Left ventricle myocardium inferior (tissue), 1 donor: ENCODE measurements at regions not wholly inside any gene's neighbourhood (a gene's known extent, or its start where the extent isn't known, plus 50 kb on each side); places are given as distances from the start of the nearest gene placed in this dataset.

ENCODE experiments used
- DNase-seq: peaks from one replicate; pipeline ENCODE4 v3.0.0-alpha.2; 2020
- H3K27ac ChIP-seq: fragments of 200-600 bp; replicated peaks from 2 replicates; pipeline ENCODE4 v1.8.0; 2021
- H3K27me3 ChIP-seq: fragments of 200-600 bp; 2 replicates; pipeline ENCODE4 v1.8.0; 2021; ENCODE audit warnings: low read depth
- H3K36me3 ChIP-seq: fragments of 200-600 bp; 2 replicates; pipeline ENCODE4 v1.8.0; 2021
- H3K4me1 ChIP-seq: fragments of 200-600 bp; 2 replicates; pipeline ENCODE4 v1.8.0; 2021
- H3K4me3 ChIP-seq: fragments of 200-600 bp; 2 replicates; pipeline ENCODE4 v1.8.0; 2021; ENCODE audit warnings: mild to moderate bottlenecking, moderate library complexity
- H3K9me3 ChIP-seq: fragments of 200-600 bp; replicated peaks from 2 replicates; pipeline ENCODE4 v1.8.0; 2021
- intact Hi-C: fragments of 100-400 bp; cut with micrococcal nuclease; formaldehyde crosslinking; loops from one replicate; pipeline ENCODE4 v1.11.0; 2022
- TF ChIP-seq, protein P1 (sequence below): fragments of 200-600 bp; IDR thresholded peaks from 2 replicates; pipeline ENCODE4 v1.8.0; 2021; ENCODE audit warnings: antibody characterized with exemption, mild to moderate bottlenecking, borderline replicate concordance
- donor health status: DM: no; HTN: yes; CAD: no; lungs with severe emphysema.

DNA sequence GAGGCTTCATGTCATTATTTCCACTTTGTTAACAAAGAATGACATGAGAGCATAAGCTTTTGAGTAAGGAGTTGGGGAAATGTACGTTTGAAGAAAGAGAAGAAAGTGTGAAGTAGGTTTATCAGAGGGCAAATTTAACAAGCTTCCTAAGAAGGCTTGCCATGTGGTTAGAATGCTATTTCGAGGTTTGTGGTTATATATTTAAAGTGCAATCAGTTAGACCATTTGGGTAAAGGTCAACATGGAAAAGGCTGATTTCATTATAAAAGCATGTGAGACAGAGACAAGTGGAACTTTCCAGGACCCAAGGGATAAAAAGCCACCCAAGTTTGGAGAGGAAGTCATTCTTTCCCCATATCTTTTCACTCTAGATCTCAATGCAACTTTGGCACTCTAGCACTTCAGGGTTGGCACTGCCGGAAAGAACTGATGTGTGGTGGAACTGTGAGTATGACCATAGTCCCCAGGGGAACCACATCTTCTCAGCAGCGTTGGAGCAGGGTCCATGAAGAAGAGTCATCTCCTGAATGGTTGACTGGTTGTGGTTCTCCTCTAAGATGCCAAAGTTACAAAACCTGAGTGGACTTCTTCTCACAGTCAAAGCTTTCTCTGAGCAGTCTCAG is 529.9 kb downstream of the MID1IP1 start:
- TF ChIP-seq, protein P1, sequence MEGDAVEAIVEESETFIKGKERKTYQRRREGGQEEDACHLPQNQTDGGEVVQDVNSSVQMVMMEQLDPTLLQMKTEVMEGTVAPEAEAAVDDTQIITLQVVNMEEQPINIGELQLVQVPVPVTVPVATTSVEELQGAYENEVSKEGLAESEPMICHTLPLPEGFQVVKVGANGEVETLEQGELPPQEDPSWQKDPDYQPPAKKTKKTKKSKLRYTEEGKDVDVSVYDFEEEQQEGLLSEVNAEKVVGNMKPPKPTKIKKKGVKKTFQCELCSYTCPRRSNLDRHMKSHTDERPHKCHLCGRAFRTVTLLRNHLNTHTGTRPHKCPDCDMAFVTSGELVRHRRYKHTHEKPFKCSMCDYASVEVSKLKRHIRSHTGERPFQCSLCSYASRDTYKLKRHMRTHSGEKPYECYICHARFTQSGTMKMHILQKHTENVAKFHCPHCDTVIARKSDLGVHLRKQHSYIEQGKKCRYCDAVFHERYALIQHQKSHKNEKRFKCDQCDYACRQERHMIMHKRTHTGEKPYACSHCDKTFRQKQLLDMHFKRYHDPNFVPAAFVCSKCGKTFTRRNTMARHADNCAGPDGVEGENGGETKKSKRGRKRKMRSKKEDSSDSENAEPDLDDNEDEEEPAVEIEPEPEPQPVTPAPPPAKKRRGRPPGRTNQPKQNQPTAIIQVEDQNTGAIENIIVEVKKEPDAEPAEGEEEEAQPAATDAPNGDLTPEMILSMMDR = no peak
- peaks cover 3% of the 10 kb centered on the region for H3K4me1 ChIP-seq
- intact Hi-C loops = no loop called here
- no peaks in the 10 kb centered on the region for H3K36me3 ChIP-seq
- H3K27ac ChIP-seq = no peak overlapping the region
- no peak overlapping the region for H3K4me3 ChIP-seq
- H3K27me3 ChIP-seq = no peaks in the 10 kb centered on the region
- no peak for DNase-seq
- H3K9me3 ChIP-seq = no peaks in the 10 kb centered on the region

DNA sequence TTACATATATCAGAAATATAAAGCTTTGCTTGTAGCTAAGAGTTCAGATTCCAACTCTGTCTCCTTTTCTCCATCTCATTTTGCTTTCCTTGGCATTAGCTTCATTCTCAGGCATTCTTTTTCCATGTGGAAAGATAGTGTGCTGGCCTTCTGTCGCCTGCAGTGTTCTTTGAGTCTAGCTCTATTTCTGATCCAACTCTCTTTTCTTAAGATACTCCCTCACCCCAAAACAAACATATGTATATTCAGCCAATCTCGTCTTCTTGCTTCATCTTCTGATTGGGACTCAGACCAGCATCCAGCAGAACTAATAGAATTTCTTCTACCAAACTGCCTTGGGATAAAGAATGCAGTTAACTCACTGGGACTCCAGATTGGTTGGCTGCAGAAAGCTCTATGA is 532.2 kb downstream of the MID1IP1 start:
- Histone ChIP-seq H3K36me3 (no peaks in the 10 kb centered on the region), H3K27me3 (no peaks in the 10 kb centered on the region), H3K4me1 (peaks cover 22% of the 10 kb centered on the region), H3K4me3 (no peak overlapping the region), H3K9me3 (no peaks in the 10 kb centered on the region), H3K27ac (peak overlapping the region; percentile 27)
- intact Hi-C loops = no loop called here
- no peak for DNase-seq
- TF ChIP-seq, protein P1 = no peak

DNA sequence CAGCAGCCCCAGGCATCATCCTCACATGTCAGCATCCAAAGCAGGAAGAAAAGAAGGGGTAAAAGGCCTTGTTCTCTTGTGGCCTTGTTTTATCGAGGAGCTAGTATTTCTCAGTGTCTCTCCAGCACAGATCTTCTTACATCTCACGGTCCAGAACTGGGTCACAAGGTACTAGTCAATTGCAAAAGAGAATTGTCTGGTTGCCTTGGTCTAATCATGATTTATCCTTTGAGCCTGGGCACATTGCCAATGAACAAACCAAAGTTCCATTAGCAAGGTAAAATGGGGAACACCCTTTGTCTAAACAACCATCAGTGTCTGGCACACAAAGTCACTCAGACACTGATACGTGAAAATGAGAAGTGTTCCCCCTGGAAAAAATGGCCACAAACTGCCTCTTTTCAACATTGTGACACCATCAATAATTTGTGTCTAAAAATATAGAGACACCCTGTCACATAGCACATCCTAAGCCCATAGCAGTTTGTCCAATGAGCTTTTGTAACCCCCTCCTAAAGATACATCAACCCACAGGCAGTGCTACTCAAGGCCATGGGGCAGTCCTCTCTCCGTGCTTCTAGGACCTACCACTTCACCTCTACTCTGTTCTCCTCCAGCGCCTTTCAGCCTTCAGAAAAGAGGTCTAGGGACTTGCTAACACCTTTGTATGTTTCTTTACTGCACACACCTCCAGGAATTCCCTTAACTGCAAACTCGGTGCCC is 534.4 kb downstream of the MID1IP1 start:
- H3K4me1 ChIP-seq = peaks cover 22% of the 10 kb centered on the region
- H3K27me3 ChIP-seq = no peaks in the 10 kb centered on the region
- no peaks in the 10 kb centered on the region for H3K9me3 ChIP-seq
- H3K27ac ChIP-seq = peak overlapping the region; percentile 72
- intact Hi-C loops = no loop called here
- DNase-seq = no peak
- no peak overlapping the region for H3K4me3 ChIP-seq
- H3K36me3 ChIP-seq = no peaks in the 10 kb centered on the region
- TF ChIP-seq, protein P1 = no peak

DNA sequence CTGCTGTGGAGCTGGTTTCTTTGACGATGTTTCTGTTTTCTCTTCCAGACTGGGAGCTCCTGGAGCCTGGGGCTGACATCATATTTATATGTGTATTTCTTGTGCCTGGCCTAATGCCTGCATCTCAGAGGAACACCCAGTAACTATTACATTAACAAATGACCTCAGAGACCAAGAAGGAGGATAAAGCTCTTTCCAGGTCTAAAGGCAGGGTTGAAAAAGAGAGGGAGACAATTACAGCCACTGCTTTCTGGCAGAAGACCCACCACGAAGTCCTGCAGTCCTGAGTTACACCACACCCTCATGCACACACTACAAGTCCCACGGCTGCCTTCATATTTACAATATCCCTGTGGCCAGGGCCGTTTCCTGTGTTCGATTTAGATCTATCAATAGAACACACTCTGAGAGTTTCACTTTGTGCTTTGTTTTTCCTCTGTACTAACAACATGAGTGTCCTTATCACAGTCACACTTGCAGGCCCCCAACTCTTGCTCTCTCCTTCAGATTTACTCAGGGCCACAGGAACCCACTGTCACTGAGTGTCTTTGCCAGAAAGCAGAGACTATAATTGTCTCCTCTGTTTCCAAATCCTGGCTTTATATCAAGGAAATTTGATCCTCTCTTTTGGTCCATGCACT is 535.5 kb downstream of the MID1IP1 start:
- H3K4me3 ChIP-seq = no peak overlapping the region
- intact Hi-C loops = no loop called here
- DNase-seq = no peak
- no peaks in the 10 kb centered on the region for H3K27me3 ChIP-seq
- H3K9me3 ChIP-seq = no peaks in the 10 kb centered on the region
- H3K36me3 ChIP-seq = no peaks in the 10 kb centered on the region
- peaks cover 22% of the 10 kb centered on the region for H3K4me1 ChIP-seq
- H3K27ac ChIP-seq = peak overlapping the region; percentile 72
- TF ChIP-seq, protein P1 = no peak

DNA sequence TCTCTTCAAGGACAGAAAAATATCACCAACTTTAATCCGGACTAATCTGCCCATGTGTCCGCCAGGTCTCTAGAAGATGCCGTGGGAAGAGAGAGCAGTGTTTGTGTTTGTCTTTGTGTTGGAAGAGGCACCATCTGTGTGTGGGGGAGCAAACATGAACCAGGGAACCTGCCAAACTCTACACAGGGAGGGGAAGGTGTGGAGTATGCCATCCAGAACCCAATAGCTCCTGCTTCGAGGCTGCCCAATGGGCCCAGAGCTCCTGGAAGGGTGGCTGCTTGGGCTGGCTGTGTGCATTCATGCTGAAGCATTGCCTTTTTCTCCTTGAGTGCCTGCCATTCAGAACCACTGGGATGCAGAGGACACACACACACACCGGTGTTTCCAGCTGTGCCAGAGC is 536.2 kb downstream of the MID1IP1 start:
- Histone ChIP-seq H3K27ac (peak overlapping the region; percentile 72), H3K9me3 (no peaks in the 10 kb centered on the region), H3K36me3 (no peaks in the 10 kb centered on the region), H3K4me1 (peaks cover 22% of the 10 kb centered on the region), H3K27me3 (no peaks in the 10 kb centered on the region), H3K4me3 (no peak overlapping the region)
- intact Hi-C loops = no loop called here
- TF ChIP-seq, protein P1 = no peak
- no peak for DNase-seq
